GM21526 (cell line): ENCODE measurements at regions not wholly inside any gene's neighbourhood (a gene's known extent, or its start where the extent isn't known, plus 50 kb on each side); places are given as distances from the start of the nearest gene placed in this dataset.

Experiments used
- ATAC-seq: cut with Tn5 transposase; IDR thresholded peaks from one replicate; pipeline ENCODE4 v1.9.1; 2021; ENCODE audit warnings: moderate library complexity; ENCODE audit not compliant: unreplicated experiment, low FRiP score

DNA sequence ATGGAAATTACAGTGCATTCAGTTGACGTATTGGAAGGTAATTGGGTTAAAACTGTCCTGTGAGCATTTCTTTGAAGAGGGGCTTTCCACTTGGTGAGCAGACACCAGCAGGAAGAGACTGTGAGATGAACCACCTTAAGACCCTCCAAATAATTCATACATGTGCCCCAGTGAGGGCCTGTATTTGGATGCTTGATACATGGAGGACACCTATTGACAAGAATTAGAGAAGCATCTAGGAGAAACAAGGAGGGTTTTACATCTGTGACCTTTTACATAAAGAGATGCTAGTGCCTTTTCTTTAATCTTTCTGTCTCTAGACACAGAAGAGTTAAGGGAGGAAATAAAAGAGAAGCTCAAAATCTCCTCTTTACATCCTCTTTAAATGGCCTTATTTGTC lies 1115.3 kb upstream of the IGFBP7 start:
- no peak for ATAC-seq

DNA sequence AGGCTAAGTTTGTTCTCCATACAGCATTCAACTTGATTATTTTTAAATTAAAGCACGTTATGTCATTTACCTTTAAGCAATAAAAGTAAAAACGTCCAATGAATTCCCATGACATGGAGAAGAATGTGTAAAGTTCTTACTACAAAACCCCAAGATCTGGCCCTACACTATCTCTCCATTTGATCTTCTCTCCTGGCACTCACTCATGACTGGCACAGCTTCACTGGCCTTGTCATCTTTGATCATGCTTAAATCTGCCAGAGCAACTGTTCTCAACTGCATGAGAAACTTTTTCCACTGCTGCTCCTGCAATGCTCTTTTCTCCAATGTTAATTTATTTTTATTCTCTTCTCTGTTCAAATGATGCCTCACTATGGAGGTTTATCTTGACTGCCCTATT lies 1109.0 kb upstream of the IGFBP7 start:
- no peak for ATAC-seq

GRCh38 chr4:58216461-58216860 lies 1106.3 kb upstream of the IGFBP7 start:
- no peak for ATAC-seq

DNA sequence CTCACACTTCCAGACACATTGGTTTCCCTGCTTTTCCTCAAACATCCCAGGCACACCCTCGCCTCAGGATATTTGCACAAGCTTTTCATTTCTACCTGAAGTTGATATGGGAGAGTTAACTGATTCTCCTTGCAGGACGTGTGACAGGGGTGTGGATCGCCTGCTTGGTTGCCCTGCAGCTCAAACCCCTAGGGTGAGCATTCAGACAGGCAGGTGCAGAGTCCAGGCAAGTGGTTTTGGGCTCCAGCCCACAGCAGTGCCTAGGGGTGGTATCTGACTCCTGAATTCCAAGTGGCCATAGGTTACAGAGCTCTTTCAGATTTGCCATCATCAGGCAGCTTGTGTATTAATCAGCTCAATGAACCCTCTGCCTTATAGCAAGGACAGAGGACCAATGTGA lies 1104.2 kb upstream of the IGFBP7 start:
- ATAC-seq, result no peak

GRCh38 chr4:58209551-58209950 lies 1099.4 kb upstream of the IGFBP7 start:
- ATAC-seq, result no peak

DNA sequence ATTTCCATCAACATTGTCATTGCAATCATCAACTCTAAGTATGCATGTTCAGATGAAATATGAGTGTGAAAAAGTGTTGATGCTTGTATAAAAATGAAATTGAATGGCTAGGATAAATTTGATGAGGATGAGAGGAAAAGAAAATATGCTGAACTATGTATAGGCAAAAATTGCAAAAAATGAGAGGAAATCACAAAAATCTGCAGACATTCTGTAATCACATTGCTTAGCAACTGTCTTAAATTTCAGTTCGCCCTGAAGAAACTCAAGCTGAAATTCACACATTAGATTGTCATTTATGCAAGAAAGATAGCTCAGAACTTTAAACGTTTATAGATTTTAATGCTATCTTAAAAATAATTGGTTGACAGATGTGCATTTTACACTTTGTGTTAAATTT lies 1098.8 kb upstream of the IGFBP7 start:
- ATAC-seq, result no peak

GRCh38 chr4:58205446-58206235 lies 1095.5 kb upstream of the IGFBP7 start:
- no peak for ATAC-seq

DNA sequence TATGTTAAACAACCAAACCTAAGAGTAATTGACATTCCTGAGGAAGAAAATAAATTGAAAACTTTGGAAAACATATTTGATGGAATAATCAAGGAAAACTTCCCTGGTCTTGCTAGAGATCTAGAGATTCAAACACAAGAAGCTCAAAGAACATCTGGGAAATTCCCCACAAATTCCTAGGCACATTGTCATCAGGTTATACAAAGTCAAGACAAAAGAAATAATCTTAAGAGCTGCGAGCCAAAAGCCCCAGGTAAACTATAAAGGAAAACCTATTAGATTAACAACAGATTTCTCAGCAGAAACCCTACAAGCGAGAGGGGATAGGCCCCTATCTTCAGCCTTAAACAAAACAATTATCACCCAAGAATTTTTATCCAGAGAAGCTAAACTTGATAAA lies 1082.0 kb upstream of the IGFBP7 start:
- ATAC-seq, result no peak

DNA sequence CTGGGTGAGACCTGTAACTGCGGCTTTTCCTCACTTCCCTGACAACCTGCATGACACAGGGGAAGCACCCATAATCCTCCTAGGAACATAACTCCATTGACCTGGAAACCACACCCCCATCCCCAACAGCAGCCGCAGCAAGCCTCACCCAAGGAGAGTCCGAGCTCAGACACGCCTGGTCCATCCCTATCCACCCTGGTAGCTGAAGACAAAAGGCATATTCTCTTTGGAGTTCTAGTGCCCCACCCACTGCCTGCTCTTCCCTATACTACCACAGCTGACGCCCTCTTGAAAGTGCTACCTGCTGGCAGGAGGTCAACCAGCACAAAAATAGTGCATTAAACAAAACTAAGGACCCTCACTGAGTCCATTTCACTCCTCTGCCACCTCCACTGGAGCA lies 1080.9 kb upstream of the IGFBP7 start:
- ATAC-seq, result no peak

- ATAC-seq, result no peak
Observed at GRCh38 chr4:58188316-58188715, 1078.1 kb upstream of the IGFBP7 start.

- ATAC-seq, result no peak
Observed at GRCh38 chr4:58175024-58175423, 1064.8 kb upstream of the IGFBP7 start.

GRCh38 chr4:58166490-58166889 lies 1056.3 kb upstream of the IGFBP7 start:
- no peak for ATAC-seq

GRCh38 chr4:58163156-58163555 lies 1053.0 kb upstream of the IGFBP7 start:
- ATAC-seq, result no peak

- ATAC-seq, result no peak
Observed at GRCh38 chr4:58149404-58150085, 1039.4 kb upstream of the IGFBP7 start.

DNA sequence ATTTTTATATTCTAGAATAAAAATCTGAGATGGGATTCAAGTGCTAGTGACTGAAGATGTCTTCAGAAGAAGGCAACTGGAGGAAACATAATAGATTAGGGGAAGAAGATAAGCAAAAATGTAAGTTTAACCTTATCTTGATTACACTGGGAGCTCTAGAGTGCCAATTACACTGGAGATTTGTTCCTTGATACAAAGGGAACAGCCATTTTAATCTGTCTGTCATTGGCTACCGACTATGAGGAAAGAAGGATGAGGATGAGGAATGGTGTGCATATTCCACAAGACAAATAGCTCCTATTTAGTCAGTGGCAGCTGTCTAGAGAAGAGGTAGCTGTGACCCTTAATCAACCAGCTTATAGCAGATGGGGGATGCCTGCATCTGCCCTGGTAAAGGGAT lies 1034.5 kb upstream of the IGFBP7 start:
- ATAC-seq, result no peak

DNA sequence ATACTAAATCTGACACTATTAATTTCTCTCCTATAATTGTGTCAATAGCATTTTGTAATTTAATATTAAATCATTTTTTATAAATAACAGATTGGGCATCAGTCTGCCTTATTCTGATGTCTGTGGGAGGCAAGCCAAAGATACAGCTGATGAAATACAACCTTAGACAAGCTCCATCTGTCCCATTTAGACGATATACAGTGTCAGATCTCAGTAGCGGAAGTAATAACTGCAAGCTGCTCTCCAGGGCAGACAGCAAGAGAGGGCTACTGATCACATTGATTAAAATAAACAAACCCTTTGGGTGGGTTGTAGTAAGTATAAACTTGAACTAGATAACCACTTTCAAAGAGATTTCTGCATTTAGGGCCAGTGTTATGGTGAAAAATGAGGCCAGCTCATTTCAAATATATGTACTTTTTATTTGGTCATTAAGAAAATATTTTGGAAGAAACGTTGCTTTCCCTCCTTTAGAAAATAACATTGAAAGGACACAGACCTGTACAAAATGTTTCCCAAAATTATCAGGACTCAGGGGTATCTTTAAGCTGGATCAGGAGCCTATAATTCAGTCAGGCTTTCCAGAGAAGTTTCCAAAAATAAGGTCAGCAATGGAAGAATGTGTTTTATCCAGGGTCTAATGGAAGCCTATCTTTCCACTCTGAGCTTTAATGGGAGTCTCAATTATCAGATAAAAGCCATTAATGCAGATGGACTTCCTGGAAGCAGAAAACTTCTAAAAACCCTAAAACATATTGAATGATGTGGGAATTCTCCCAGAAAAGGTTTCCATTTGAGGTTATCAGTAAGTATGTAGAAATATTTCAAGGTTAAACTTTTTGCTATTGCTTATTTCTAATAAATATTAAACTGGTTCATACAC lies 1028.8 kb upstream of the IGFBP7 start:
- no peak for ATAC-seq

- no peak for ATAC-seq
Observed at GRCh38 chr4:58136604-58137003, 1026.4 kb upstream of the IGFBP7 start.

DNA sequence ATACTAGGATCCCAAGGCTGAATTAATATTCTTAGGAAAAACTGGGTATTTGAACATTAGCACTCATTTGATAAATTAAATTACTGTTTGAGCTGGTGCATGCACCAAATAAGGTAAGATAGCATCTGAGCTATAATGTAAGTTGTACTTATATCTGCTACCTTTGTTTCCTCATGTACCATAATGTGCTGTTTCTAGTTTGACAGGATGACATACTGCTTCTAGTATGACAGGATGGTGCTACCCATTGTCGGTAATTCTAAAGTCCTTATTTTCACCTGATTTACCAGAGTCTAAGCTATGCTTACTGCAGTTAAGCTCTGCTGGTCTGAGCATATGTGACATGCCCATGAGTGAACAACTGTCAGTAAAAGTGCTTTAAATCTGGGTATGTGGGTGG lies 1017.5 kb upstream of the IGFBP7 start:
- no peak for ATAC-seq

DNA sequence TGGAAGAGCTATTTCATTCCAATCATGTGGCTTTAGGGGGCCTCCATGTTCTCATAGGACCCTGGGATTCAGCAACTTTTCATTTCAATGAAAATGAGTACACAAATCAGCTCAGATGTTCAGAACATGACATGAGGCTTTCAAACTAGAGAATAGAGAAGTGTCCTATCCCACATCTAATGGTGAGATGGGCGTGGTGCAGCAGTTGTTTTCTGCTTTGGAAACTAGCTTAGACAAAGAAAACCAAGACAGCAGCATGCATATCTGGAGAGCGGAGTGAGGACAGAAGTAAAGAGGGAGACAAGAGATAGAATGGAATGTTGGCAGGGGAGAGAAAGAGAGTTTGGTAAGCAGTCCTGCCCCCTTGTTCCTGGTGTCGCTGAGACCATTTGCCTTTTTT lies 1009.1 kb upstream of the IGFBP7 start:
- no peak for ATAC-seq

- no peak for ATAC-seq
Observed at GRCh38 chr4:58113126-58113525, 1002.9 kb upstream of the IGFBP7 start.

- ATAC-seq, result no peak
Observed at GRCh38 chr4:58111818-58112217, 1001.6 kb upstream of the IGFBP7 start.
